ENCODE measurements at regions not wholly inside any gene's neighbourhood (a gene's known extent, or its start where the extent isn't known, plus 50 kb on each side); places are given as distances from the start of the nearest gene placed in this dataset.

- TF ChIP-seq CTCF (IDR thresholded peaks at IDR 0.05) (no peak), ZFX (IDR thresholded peaks at IDR 0.05; ENCODE audit: borderline replicate concordance) (no peak)
Measured at GRCh38 chr15:69520067-69520466, 67.4 kb downstream of the RPLP1 start.

Measured in 22Rv1 (cell line).